SU-DHL-6 (cell line): ENCODE measurements at regions not wholly inside any gene's neighbourhood (a gene's known extent, or its start where the extent isn't known, plus 50 kb on each side); places are given as distances from the start of the nearest gene placed in this dataset.

Experiments
- EZH2phosphoT487 ChIP-seq: fragments of 200-600 bp; sonication (generic), shearing (Covaris generic); conservative IDR thresholded peaks from 2 replicates; pipeline ENCODE4 v1.6.1; 2018; ENCODE audit warnings: mild to moderate bottlenecking, antibody characterized with exemption, low read length, moderate library complexity, mixed read lengths
- TF ChIP-seq, protein P1 (sequence below): fragments of 200-600 bp; sonication (generic); IDR thresholded peaks from one replicate; pipeline ENCODE4 v1.5.1; 2017; ENCODE audit warnings: antibody characterized with exemption, mild to moderate bottlenecking, low read length, moderate library complexity; ENCODE audit not compliant: insufficient read depth, poor library complexity, severe bottlenecking

- TF ChIP-seq, protein P1, sequence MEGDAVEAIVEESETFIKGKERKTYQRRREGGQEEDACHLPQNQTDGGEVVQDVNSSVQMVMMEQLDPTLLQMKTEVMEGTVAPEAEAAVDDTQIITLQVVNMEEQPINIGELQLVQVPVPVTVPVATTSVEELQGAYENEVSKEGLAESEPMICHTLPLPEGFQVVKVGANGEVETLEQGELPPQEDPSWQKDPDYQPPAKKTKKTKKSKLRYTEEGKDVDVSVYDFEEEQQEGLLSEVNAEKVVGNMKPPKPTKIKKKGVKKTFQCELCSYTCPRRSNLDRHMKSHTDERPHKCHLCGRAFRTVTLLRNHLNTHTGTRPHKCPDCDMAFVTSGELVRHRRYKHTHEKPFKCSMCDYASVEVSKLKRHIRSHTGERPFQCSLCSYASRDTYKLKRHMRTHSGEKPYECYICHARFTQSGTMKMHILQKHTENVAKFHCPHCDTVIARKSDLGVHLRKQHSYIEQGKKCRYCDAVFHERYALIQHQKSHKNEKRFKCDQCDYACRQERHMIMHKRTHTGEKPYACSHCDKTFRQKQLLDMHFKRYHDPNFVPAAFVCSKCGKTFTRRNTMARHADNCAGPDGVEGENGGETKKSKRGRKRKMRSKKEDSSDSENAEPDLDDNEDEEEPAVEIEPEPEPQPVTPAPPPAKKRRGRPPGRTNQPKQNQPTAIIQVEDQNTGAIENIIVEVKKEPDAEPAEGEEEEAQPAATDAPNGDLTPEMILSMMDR = no peak
- no peak for TF ChIP-seq EZH2phosphoT487
Observed at GRCh38 chr19:21610341-21610740, 104.9 kb downstream of the ZNF429 start.
